Smooth muscle cell (in vitro differentiated cells): ENCODE measurements at regions not wholly inside any gene's neighbourhood (a gene's known extent, or its start where the extent isn't known, plus 50 kb on each side); places are given as distances from the start of the nearest gene placed in this dataset.
"Not testable (repeated sequence)": the region's sequence is repeated elsewhere in the genome, so short reads cannot be mapped to it uniquely, and the experiment has no call there.

Experiments
- DNase-seq: peaks from one replicate; lab custom pipeline; 2025; ENCODE audit not compliant: unreplicated experiment; lab: John Stamatoyannopoulos, UW
- H2AFZ ChIP-seq: fragments of 200-600 bp; sonication (generic); 2 replicates; pipeline ENCODE4 v1.6.0; 2016; ENCODE audit warnings: antibody characterized with exemption, low read depth, mild to moderate bottlenecking
- H3F3A ChIP-seq: fragments of 200-600 bp; sonication (generic); 2 replicates; pipeline ENCODE4 v1.6.0; 2017; ENCODE audit warnings: antibody characterized with exemption, low read depth
- H3K27ac ChIP-seq: fragments of 200-600 bp; sonication (generic); 2 replicates; pipeline ENCODE4 v1.5.1; 2016; ENCODE audit warnings: low read depth, mild to moderate bottlenecking
- H3K27me3 ChIP-seq: fragments of 200-600 bp; sonication (generic); 2 replicates; pipeline ENCODE4 v1.6.1; 2016; ENCODE audit warnings: low read depth, mild to moderate bottlenecking
- H3K36me3 ChIP-seq: fragments of 200-600 bp; sonication (generic); 2 replicates; pipeline ENCODE4 v1.5.1; 2016; ENCODE audit warnings: low read depth
- H3K4me1 ChIP-seq: fragments of 200-600 bp; sonication (generic); 2 replicates; pipeline ENCODE4 v1.5.1; 2016; ENCODE audit warnings: low read depth
- H3K4me2 ChIP-seq: fragments of 200-600 bp; sonication (generic); 2 replicates; pipeline ENCODE4 v1.6.0; 2016; ENCODE audit warnings: mild to moderate bottlenecking
- H3K4me3 ChIP-seq: fragments of 200-600 bp; sonication (generic); 2 replicates; pipeline ENCODE4 v1.5.1; 2016; ENCODE audit warnings: mild to moderate bottlenecking
- H3K79me2 ChIP-seq: fragments of 200-600 bp; sonication (generic); 2 replicates; pipeline ENCODE4 v1.6.0; 2016; ENCODE audit warnings: low read depth, mild to moderate bottlenecking
- H3K9ac ChIP-seq: fragments of 200-600 bp; sonication (generic); 2 replicates; pipeline ENCODE4 v1.6.0; 2016; ENCODE audit warnings: low read depth
- H3K9me3 ChIP-seq: fragments of 200-600 bp; sonication (generic); replicated peaks from 2 replicates; pipeline ENCODE4 v1.5.1; 2016; ENCODE audit warnings: low read depth
- H4K20me1 ChIP-seq: fragments of 200-600 bp; sonication (generic); 2 replicates; pipeline ENCODE4 v1.6.0; 2016; ENCODE audit warnings: low read depth
- WGBS: methylation state at CpG from one replicate; pipeline ENCODE4 v1.1.7; 2016; ENCODE audit warnings: low lambda C conversion rate; 5-methylcytosine and 5-hydroxymethylcytosine counted together
- TF ChIP-seq, protein P1 (sequence below): fragments of 200-600 bp; sonication (generic); IDR thresholded peaks from 2 replicates; pipeline ENCODE4 v1.5.1; 2017; ENCODE audit warnings: borderline replicate concordance, mild to moderate bottlenecking, antibody characterized with exemption; ENCODE audit not compliant: insufficient read depth, poor library complexity, severe bottlenecking

DNA sequence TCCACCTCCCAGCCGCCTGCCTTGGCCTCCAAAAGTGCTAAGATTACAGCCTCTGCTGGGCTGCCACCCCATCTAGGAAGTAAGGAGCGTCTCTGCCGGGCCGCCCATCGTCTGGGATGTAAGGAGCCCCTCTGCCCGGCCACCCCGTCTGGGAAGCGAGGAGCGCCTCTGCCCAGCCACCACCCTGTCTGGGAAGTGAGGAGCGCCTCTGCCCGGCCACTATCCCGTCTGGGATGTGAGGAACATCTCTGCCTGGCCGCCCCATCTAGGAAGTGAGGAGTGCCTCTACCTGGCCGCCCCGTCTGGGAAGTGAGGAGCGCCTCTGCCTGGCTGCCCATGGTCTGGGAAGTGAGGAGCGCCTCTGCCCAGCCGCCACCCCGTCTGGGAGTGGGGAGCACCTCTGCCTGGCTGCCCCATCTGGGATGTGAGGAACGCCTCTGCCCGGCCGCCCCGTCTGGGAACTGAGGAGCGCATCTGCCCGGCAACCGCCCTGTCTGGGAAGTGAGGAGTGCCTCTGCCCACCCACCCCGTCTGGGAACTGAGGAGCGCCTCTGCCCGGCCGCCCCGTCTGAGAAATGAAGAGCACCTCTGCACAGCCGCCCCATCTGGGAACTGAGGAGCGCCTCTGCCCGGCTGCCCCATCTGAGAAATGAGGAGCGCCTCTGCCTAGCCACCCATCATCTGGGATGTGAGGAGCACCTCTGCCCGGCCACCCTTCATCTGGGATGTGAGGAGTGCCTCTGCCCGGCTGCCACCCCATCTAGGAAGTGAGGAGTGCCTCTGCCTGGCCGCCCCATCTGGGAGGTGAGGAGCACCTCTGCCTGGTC lies 137.8 kb upstream of the PALMD start:
- TF ChIP-seq, protein P1, sequence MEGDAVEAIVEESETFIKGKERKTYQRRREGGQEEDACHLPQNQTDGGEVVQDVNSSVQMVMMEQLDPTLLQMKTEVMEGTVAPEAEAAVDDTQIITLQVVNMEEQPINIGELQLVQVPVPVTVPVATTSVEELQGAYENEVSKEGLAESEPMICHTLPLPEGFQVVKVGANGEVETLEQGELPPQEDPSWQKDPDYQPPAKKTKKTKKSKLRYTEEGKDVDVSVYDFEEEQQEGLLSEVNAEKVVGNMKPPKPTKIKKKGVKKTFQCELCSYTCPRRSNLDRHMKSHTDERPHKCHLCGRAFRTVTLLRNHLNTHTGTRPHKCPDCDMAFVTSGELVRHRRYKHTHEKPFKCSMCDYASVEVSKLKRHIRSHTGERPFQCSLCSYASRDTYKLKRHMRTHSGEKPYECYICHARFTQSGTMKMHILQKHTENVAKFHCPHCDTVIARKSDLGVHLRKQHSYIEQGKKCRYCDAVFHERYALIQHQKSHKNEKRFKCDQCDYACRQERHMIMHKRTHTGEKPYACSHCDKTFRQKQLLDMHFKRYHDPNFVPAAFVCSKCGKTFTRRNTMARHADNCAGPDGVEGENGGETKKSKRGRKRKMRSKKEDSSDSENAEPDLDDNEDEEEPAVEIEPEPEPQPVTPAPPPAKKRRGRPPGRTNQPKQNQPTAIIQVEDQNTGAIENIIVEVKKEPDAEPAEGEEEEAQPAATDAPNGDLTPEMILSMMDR: no peak
- Histone ChIP-seq H3K4me2 (no peak overlapping the region), H3K36me3 (no peaks in the 10 kb centered on the region), H3K4me1 (no peaks in the 10 kb centered on the region), H3F3A (no peaks in the 10 kb centered on the region), H3K79me2 (no peaks in the 10 kb centered on the region), H3K9me3 (no peaks in the 10 kb centered on the region), H2AFZ (no peak overlapping the region), H4K20me1 (no peaks in the 10 kb centered on the region), H3K27me3 (no peaks in the 10 kb centered on the region), H3K9ac (no peak overlapping the region), H3K27ac (no peak overlapping the region), H3K4me3 (no peak overlapping the region)
- DNase-seq: no peak
- WGBS: 97% methylated on average over 28 of the region's 38 CpGs

DNA sequence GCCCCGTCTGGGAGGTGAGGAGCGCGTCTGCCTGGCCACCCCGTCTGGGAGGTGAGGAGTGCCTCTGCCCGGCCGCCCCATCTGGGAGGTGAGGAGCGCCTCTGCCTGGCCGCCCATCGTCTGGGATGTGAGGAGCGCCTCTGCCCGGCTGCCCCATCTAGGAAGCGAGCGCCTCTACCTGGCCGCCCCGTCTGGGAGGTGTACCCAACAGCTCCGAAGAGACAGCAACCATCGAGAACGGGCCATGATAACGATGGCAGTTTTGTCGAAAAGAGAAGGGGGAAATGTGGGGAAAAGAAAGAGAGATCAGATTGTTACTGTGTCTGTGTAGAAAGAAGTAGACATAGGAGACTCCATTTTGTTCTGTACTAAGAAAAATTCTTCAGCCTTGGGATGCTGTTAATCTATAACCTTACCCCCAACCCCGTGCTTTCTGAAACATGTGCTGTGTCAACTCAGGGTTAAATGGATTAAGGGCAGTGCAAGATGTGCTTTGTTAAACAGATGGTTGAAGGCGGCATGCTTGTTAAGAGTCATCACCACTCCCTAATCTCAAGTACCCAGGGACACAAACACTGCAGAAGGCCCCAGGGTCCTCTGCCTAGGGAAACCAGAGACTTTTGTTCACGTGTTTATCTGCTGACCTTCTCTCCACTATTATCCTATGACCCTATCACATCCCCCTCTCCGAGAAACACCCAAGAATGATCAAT lies 137.0 kb upstream of the PALMD start:
- H3F3A ChIP-seq, H2AFZ ChIP-seq, H3K36me3 ChIP-seq, H3K4me1 ChIP-seq, H3K9ac ChIP-seq, H4K20me1 ChIP-seq, H3K4me2 ChIP-seq, H3K9me3 ChIP-seq, DNase-seq, H3K27me3 ChIP-seq, H3K27ac ChIP-seq, H3K79me2 ChIP-seq, H3K4me3 ChIP-seq: not testable (repeated sequence)
- WGBS: 95% methylated on average over 24 of the region's 24 CpGs

DNA sequence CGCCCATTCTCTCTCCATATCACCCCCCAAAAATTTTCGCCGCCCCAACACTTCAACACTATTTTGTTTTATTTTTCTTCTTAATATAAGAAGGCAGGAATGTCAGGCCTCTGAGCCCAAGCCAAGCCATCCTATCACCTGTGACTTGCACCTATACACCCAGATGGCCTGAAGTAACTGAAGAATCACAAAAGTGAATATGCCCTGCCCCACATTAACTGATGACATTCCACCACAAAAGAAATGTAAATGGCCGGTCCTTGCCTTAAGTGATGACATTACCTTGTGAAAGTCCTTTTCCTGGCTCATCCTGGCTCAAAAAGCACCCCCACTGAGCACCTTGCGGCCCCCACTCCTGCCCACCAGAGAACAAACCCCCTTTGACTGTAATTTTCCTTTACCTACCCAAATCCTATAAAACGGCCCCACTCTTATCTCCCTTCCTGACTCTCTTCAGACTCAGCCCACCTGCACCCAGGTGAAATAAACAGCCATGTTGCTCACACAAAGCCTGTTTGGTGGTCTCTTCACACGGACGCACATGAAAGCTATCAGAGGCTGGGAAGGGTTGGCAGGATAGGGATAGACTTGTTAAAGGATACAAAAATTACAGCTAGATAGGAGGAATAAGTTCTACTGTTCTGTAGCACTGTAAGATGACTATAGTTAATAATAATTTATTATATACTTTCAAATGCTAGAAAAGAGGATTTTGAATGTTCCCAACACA lies 130.9 kb upstream of the PALMD start:
- not testable (repeated sequence) for H3K4me1 ChIP-seq, H3K36me3 ChIP-seq

DNA sequence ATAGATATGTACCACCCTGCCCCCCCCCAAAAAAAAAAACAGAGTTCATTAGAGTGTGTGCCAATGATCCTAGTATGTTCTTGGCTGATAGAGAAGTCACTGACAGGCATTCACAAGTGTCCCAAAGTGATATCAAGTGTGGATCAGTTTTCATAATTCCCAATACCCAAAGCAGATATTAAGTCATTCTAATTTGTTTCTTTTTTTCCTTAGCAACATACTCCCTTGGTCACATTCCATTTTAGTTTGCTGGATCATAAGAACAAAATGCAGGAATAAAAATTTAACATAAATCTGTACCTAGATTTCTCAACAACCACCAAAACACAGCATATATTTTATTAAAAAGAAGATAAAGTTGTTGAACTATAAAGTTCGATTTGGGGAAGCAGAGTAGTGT lies 129.8 kb upstream of the PALMD start:
- no peaks in the 10 kb centered on the region for H3K36me3 ChIP-seq
- H3K9me3 ChIP-seq: no peaks in the 10 kb centered on the region
- H3F3A ChIP-seq: no peaks in the 10 kb centered on the region
- no peaks in the 10 kb centered on the region for H4K20me1 ChIP-seq
- 83% methylated on average over 1 of the region's 1 CpG for WGBS
- H3K79me2 ChIP-seq: no peaks in the 10 kb centered on the region
- no peaks in the 10 kb centered on the region for H3K4me1 ChIP-seq
- no peak overlapping the region for H3K4me3 ChIP-seq
- H3K27ac ChIP-seq: no peak overlapping the region
- no peaks in the 10 kb centered on the region for H3K27me3 ChIP-seq
- no peak overlapping the region for H3K9ac ChIP-seq
- no peak overlapping the region for H2AFZ ChIP-seq
- no peak overlapping the region for H3K4me2 ChIP-seq
- DNase-seq: no peak
- TF ChIP-seq, protein P1: no peak

More for the DNA sequence above, 130.9 kb upstream of the PALMD start:
- not testable (repeated sequence) for H3K4me3 ChIP-seq, H3K4me2 ChIP-seq, H3K79me2 ChIP-seq, H3K9me3 ChIP-seq, H3K27me3 ChIP-seq, H3K9ac ChIP-seq, DNase-seq, H2AFZ ChIP-seq, H3K27ac ChIP-seq, H4K20me1 ChIP-seq, H3F3A ChIP-seq
- WGBS: 60% methylated on average over 8 of the region's 8 CpGs
